Globus pallidus (tissue), 1 donor: ENCODE measurements at regions not wholly inside any gene's neighbourhood (a gene's known extent, or its start where the extent isn't known, plus 50 kb on each side); places are given as distances from the start of the nearest gene placed in this dataset.

ENCODE experiments used
- DNase-seq: peaks from one replicate; pipeline ENCODE4 v3.0.0-alpha.2; 2015; ENCODE audit warnings: low spot score

- DNase-seq, result no peak
Observed at GRCh38 chr20:48463916-48464315, 363.9 kb downstream of the PREX1 start.

- no peak for DNase-seq
Observed at GRCh38 chr20:48463096-48463720, 364.6 kb downstream of the PREX1 start.

- DNase-seq, result no peak
Observed at GRCh38 chr20:48461735-48462119, 366.1 kb downstream of the PREX1 start.

DNA sequence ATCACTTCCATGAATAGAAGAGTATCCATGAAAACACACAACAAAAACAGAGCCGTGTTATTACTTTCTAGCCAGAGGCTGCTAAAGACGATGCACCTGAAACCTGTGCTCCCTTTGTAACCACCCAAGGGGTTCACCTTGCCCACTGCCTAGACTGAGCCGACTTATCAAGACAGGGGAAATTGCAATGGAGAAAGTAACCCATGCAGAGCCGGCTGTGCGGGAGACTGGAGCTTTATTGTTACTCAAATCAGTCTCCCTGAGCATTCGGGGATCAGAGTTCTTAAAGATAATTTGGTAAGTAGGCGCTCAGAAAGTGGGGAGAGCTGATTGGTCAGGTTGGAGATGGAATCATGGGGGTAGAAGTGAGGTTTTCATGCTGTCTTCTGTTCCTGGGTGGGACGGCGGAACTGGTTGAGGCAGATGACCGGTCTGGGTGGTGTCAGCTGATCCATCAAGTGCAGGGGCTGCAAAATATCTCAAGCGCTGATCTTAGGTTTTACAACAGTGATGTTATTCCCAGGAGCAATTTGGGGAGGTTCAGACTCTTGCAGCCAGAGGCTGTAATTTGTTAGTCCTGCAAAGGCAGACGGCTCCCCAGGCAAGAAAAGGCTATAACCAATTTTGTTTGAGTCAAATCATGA, 366.6 kb downstream of the PREX1 start:
- no peak for DNase-seq

- DNase-seq, result no peak
Observed at GRCh38 chr20:48460681-48461080, 367.1 kb downstream of the PREX1 start.

DNA sequence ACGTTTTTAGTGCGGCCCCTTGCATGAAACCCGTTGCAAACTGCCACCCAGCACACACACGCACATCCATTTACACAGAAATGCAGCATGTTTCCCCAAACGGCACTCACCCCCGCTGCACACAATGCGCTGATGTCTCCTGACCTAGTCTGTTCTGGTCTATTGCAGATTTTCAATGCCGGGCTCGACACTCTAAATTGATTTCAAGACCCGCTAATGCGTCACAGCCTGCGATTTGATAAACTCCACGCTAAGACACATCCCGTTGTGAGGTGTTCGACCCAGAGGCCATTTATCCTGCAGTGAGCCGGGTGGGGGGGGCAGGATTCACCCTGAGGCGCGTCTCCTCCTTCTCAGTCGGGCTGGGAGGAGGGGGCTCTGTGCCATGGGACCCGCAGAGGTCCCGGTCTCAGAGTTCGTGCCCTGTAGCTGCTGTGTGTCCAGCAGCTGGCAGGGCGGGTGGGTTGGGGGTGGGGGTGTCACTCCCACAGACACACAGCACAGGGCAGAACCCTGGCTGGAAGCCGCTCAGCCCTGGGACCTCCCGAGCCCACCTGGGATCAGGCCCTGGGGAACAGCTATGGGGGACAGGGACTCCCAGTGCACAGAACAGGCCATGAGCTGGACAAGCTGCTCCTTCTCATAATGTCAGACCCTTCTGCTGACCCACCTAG, 367.9 kb downstream of the PREX1 start:
- no peak for DNase-seq

GRCh38 chr20:48458601-48459385, 369.0 kb downstream of the PREX1 start:
- DNase-seq, result no peak

GRCh38 chr20:48458003-48458377, 369.8 kb downstream of the PREX1 start:
- no peak for DNase-seq

GRCh38 chr20:48457193-48458002, 370.4 kb downstream of the PREX1 start:
- no peak for DNase-seq

DNA sequence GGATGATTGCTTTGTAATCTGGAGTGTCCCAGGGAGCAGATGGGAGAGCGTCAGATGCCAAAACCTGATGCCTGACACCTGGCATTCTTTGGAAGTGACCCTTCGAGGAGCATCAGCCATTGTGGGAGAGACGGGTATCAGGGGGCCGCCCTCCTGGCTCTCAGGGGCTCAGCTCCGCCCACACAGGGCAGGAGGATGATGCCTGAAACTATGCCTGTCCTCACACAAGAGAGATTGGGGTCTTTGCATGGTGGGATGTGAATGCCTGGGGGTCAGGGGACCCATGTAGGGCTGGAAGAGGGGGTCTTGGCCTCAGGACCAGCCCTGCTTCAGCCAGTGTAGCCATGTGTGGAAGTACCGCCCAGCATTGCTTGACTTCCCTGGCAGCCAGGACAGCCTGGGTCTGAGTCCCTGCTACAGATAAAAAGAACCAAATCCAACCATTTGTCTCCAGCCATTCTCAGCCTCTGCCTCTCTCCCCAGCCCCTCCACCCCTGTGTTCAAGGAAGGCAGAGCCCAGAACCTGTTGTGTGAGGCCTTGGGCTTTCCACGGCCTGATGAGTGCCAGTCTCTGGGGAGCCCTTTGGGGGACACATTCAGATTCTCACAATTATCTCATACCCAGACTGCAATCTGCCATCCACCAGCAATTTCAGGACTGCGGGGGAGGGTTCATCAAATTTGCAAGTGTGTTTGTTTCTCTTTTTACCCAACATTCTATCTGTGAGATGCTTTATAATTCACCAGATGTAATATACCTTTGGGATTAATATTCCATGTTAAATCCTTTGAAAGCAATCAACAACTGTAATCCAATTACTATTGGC, 371.2 kb downstream of the PREX1 start:
- no peak for DNase-seq

GRCh38 chr20:48455651-48456365, 372.0 kb downstream of the PREX1 start:
- DNase-seq, result no peak

DNA sequence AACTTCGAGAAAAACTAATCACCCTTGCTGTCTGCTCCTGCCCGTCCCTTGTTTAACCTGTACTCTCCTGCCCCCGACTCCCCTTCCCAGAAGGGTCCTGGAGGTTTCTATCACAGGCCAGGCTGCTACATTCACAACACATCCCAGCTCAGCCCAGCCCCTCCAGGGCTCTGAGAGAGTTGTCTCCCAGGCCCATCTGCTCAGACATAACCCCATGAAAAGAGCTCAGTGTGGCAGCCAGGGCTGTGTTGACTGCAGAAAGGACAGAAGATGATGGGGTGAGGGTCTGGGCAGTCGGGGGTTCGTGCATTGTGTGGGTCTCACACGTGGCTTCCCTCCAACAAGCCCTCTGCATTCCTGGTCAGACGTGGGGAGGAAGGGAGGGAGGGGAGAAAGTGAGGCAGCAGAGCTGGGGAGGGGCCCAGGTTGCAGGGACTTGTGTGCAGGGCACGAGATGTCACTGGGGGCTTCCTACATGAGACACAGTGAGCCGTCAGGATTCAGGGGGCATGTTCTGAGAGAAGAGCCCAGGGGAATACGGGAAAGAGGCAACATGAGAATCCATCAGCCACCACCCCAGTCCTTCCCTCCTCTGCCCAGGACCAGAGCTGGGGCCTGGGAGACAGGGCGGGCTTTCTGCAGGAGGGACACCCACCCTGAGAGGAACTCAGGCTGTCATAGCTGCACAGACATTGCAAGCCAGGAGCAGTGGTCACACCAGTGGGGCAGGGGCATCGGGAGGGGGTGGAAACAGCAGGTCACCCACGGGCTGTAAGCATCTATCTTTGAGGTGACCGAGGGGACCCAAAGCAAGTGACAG, 372.9 kb downstream of the PREX1 start:
- DNase-seq, result no peak

DNA sequence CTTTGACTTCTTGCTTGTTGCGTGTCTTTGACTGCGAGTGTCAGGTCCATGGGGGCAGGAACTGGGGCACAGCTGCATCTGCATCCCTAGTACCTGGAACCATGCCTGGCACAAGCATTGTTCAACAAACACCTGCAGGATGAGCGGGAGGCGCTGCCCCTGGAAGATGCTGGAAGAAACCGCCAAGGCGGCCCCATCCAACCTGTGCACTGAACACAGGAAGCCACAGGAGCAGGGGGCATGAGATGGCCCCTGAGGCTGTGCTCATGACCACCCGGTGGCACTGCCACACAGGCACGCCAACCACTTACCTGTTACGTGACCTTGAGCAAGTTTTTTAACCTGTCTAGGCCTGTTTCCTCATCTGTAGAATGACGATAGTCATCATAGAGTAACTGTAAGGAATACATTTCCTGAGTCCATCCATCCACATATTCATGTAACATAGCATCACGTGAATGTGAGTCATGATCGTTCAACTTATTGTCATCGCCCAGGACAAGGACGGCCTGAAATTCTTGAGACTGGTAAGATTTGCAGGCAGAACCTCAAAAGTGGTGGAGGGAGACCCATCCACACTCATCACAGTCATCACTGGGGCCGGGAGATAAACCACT, 374.2 kb downstream of the PREX1 start:
- DNase-seq, result no peak

DNA sequence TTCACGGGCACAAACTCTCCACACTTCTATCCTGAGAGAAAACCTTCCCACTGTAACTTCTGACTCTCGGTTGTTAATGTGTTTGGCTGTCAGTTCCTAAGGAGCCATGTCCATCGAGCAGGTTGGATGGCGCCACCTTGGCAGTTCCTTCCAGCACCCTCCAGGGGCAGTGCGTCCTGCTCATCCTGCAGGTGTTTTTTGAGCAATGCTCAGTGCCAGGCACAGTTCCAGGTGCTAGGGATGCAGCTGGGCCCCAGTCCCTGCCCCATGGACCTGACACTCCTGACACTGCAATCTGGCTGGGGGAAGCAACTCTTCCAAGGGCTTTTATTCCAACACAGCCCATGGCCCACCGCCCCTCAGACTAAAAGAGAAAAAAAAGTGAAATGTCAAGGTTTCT, 376.4 kb downstream of the PREX1 start:
- DNase-seq, result no peak

DNA sequence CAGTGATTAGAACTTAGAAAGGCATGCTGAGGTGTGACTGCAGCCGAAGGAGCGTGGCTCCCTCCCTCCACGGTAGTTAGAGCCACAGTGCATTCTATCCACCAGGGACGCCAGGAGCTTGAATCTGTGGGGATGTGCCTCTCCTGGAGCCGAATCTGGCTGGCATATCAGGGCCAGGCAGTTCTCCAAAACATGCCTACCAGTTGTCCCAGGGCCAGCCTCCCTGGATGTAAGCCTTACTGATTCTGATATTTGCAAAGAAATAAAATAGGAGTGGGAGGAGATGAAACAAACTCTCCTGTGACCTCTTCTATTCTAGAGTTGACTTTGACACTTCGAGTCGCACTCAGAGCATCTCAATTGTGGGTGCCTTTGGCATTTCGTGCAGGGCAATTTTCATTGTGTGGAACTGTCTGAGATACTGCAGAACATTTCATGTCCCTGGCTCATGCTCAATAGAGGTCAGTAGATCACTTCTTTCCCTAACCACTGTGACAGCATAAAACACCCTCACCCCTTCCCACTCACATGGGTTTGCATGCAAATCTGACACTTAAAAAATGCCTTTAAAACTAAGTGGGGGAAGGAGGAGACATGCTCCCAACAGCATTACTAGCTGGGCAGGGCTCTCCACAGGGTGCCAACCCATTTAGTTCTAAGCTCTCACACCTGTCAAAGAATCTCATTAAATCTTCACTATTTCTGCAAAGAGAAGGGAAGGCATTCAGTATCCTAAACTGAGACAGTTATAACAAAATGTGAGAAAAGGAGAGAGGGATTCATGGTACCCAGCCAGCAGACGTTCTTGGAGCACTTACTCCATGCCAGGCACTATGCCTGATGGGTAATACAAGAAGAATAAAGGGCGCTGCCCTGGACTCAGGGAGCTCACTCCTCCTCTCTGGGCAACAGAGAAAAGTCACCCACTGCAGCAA, 378.9 kb downstream of the PREX1 start:
- DNase-seq, result no peak

GRCh38 chr20:48447456-48447855, 380.3 kb downstream of the PREX1 start:
- no peak for DNase-seq

DNA sequence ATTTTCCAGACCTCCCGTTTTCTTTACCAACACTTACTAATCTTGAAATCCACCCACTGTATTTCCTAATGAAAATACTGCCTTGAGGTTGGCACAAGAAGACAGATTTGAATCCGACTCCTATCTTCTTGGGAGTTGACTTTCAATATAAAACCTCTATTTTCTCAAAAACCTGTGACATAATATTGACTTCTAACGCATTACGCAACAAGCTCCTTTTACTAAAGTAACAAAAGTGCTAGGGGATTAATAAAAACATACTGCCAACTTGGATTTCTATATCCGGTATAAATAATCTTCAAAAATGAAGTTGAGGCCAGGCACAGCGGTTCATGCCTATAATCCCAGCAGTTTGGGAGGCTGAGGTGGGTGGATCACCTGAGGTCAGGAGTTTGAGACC, 382.0 kb downstream of the PREX1 start:
- no peak for DNase-seq

DNA sequence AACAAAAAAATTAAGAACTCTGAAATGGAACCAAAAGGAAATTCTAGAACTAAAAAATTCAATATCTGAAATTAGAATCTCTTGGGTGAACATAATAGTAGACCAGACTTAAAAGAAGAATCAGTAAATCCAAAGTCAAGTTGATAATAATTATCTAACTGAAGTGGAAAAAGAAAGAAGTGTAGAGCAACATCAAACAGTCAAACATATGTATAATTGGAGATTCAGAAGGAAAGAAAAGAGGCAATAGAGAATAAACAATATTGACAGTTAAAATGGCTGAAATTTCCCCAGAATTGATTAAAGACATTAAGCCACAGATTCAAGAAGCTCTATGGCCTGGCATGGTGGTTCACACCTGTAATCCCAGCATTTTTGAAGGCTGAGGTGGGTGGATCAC, 383.6 kb downstream of the PREX1 start:
- DNase-seq, result no peak
